Vagina (tissue), 2 donors: ENCODE measurements at regions not wholly inside any gene's neighbourhood (a gene's known extent, or its start where the extent isn't known, plus 50 kb on each side); places are given as distances from the start of the nearest gene placed in this dataset.

Experiments used
- DNase-seq, 2 donors: peaks; one replicate each; pipeline ENCODE4 v3.0.0-alpha.2; 2017; ENCODE audit errors: extremely low spot score in 2 of 2
- H3K27ac ChIP-seq: fragments of 200-600 bp; sonication (generic); one replicate; pipeline ENCODE4 v1.5.1; 2019
- H3K27me3 ChIP-seq: fragments of 200-600 bp; sonication (generic); one replicate; pipeline ENCODE4 v1.5.1; 2019
- H3K36me3 ChIP-seq, 2 donors: fragments of 200-600 bp; sonication (generic); one replicate each; pipeline ENCODE4 v1.5.1; 2017 to 2019
- H3K4me1 ChIP-seq: fragments of 200-600 bp; sonication (generic); one replicate; pipeline ENCODE4 v1.5.1; 2019
- H3K4me3 ChIP-seq, 2 donors: fragments of 200-600 bp; sonication (generic); 1 replicate in 1 of 2; 2 replicates in 1 of 2; pipeline ENCODE4 v1.5.1; 2016 to 2019
- H3K9me3 ChIP-seq: fragments of 200-600 bp; sonication (generic); one replicate; pipeline ENCODE4 v1.5.1; 2019
- POLR2A ChIP-seq, 2 donors: fragments of 450-650 bp; IDR thresholded peaks; one replicate each; pipeline ENCODE4 v1.6.1; 2017; ENCODE audit warnings: antibody characterized with exemption in 2 of 2, mild to moderate bottlenecking in 2 of 2, moderate library complexity in 2 of 2
- POLR2AphosphoS5 ChIP-seq, 2 donors: sonication (generic); formaldehyde crosslinking; IDR thresholded peaks; one replicate each; pipeline ENCODE4 v1.9.0; 2017; ENCODE audit warnings: antibody characterized with exemption in 2 of 2, mild to moderate bottlenecking in 2 of 2, low read depth in 1 of 2; ENCODE audit not compliant: insufficient read depth in 1 of 2
- intact Hi-C: fragments of 100-400 bp; cut with DNase I; formaldehyde crosslinking; loops from one replicate; pipeline ENCODE4 v1.15.1; 2023
- TF ChIP-seq, protein P1 (sequence below), 3 experiments: fragments of 450-650 bp in 2 of 3; fragments of 200-600 bp in 1 of 3; sonication (generic) in 1 of 3; IDR thresholded peaks; one replicate each; pipeline ENCODE4 v1.5.1; 2017 to 2019; ENCODE audit warnings: antibody characterized with exemption in 3 of 3, mild to moderate bottlenecking in 2 of 3, moderate library complexity in 2 of 3

- DNase-seq = no peak
- H3K9me3 ChIP-seq = no peaks in the 10 kb centered on the region
- H3K27me3 ChIP-seq = no peaks in the 10 kb centered on the region
- no peak overlapping the region for H3K4me3 ChIP-seq
- no peaks in the 10 kb centered on the region for H3K36me3 ChIP-seq
- H3K4me1 ChIP-seq = peaks cover 35% of the 10 kb centered on the region
- peak overlapping the region; percentile 57 for H3K27ac ChIP-seq
- intact Hi-C loops = no loop called here
- TF ChIP-seq POLR2A (IDR thresholded peaks at IDR 0.05) (no peak), POLR2AphosphoS5 (IDR thresholded peaks at IDR 0.05; ENCODE audit: insufficient read depth in 1 of 2, low read depth in 1 of 2) (no peak)
- TF ChIP-seq, protein P1, sequence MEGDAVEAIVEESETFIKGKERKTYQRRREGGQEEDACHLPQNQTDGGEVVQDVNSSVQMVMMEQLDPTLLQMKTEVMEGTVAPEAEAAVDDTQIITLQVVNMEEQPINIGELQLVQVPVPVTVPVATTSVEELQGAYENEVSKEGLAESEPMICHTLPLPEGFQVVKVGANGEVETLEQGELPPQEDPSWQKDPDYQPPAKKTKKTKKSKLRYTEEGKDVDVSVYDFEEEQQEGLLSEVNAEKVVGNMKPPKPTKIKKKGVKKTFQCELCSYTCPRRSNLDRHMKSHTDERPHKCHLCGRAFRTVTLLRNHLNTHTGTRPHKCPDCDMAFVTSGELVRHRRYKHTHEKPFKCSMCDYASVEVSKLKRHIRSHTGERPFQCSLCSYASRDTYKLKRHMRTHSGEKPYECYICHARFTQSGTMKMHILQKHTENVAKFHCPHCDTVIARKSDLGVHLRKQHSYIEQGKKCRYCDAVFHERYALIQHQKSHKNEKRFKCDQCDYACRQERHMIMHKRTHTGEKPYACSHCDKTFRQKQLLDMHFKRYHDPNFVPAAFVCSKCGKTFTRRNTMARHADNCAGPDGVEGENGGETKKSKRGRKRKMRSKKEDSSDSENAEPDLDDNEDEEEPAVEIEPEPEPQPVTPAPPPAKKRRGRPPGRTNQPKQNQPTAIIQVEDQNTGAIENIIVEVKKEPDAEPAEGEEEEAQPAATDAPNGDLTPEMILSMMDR (IDR thresholded peaks at IDR 0.05) = no peak
Measured at GRCh38 chr18:54775686-54776085, 52.6 kb upstream of the RAB27B start.

GRCh38 chr18:54776282-54776977 is 51.8 kb upstream of the RAB27B start:
- peak in 1 of 2 donors; percentile 77 for TF ChIP-seq POLR2AphosphoS5 (IDR thresholded peaks at IDR 0.05; ENCODE audit: insufficient read depth in 1 of 2, low read depth in 1 of 2)
- TF ChIP-seq, protein P1 (IDR thresholded peaks at IDR 0.05) = no peak
- no peak for TF ChIP-seq POLR2A (IDR thresholded peaks at IDR 0.05)
- no peak overlapping the region for H3K4me3 ChIP-seq
- no peak for DNase-seq
- peaks cover 35% of the 10 kb centered on the region for H3K4me1 ChIP-seq
- no peaks in the 10 kb centered on the region for H3K36me3 ChIP-seq
- no peaks in the 10 kb centered on the region for H3K27me3 ChIP-seq
- peak overlapping the region; percentile 57 for H3K27ac ChIP-seq
- intact Hi-C loops = no loop called here
- no peaks in the 10 kb centered on the region for H3K9me3 ChIP-seq

DNA sequence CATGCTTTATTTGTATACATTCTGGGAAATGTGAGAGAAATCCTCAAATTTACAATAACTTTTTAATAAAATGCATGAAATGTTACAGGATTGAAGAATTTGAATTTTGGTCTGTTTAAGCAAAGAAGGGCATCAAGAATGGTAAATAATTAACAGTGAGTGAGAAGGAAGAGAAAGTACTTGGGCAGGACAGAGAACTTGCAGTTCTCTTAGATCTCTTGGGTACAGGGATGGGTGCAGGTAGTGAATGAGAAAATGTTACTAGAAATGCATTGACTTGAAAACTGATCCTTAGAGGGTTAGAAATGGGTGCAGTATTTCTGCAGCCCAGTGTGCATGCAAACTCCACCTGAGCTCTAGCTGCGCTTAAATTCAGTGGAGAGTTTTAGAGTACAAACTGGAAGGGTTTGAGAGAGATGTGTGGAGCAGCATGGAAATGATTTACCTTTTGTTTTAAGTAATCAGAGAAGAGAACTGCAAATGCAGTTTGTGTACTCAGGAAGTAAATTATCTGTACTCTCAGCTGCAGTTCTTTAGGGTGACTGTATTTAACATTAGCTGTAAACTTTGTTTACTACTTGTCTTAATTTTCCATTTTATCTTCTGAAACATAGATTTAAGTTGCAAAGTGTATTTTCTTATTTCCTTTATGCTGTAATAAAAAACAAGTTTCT is 51.0 kb upstream of the RAB27B start:
- no peaks in the 10 kb centered on the region for H3K36me3 ChIP-seq
- H3K4me3 ChIP-seq = no peak overlapping the region
- TF ChIP-seq, protein P1 (IDR thresholded peaks at IDR 0.05) = no peak
- TF ChIP-seq POLR2A (IDR thresholded peaks at IDR 0.05) (no peak), POLR2AphosphoS5 (IDR thresholded peaks at IDR 0.05; ENCODE audit: insufficient read depth in 1 of 2, low read depth in 1 of 2) (no peak)
- intact Hi-C loops = no loop called here
- no peak overlapping the region for H3K27ac ChIP-seq
- no peaks in the 10 kb centered on the region for H3K9me3 ChIP-seq
- peaks cover 35% of the 10 kb centered on the region for H3K4me1 ChIP-seq
- no peak for DNase-seq
- no peaks in the 10 kb centered on the region for H3K27me3 ChIP-seq

GRCh38 chr18:54777989-54778388 is 50.3 kb upstream of the RAB27B start:
- no peaks in the 10 kb centered on the region for H3K9me3 ChIP-seq
- H3K27ac ChIP-seq = no peak overlapping the region
- H3K36me3 ChIP-seq = no peaks in the 10 kb centered on the region
- no peak overlapping the region for H3K4me3 ChIP-seq
- no peaks in the 10 kb centered on the region for H3K27me3 ChIP-seq
- intact Hi-C loops = no loop called here
- no peak for DNase-seq
- H3K4me1 ChIP-seq = peaks cover 35% of the 10 kb centered on the region
- TF ChIP-seq POLR2AphosphoS5 (IDR thresholded peaks at IDR 0.05; ENCODE audit: insufficient read depth in 1 of 2, low read depth in 1 of 2) (no peak), POLR2A (IDR thresholded peaks at IDR 0.05) (no peak)
- TF ChIP-seq, protein P1 (IDR thresholded peaks at IDR 0.05) = no peak
